ENCODE measurements at regions not wholly inside any gene's neighbourhood (a gene's known extent, or its start where the extent isn't known, plus 50 kb on each side); places are given as distances from the start of the nearest gene placed in this dataset.

GRCh38 chr10:107616463-107617410 lies 452.2 kb upstream of the SORCS1 start:
- TF ChIP-seq CTCF (conservative IDR thresholded peaks at IDR 0.05) (no peak), EZH2 (IDR thresholded peaks at IDR 0.05; ENCODE audit: low read depth) (no peak)

Measured in PC-9 (cell line).